ENCODE measurements at regions not wholly inside any gene's neighbourhood (a gene's known extent, or its start where the extent isn't known, plus 50 kb on each side); places are given as distances from the start of the nearest gene placed in this dataset.

GRCh38 chr11:112856591-112856990 is 104.6 kb upstream of the NCAM1 start:
- Histone ChIP-seq H3K4me1 (ENCODE audit: control insufficient read depth in 1 of 2, insufficient read depth in 2 of 2, low read length in 2 of 2) (no peaks in the 10 kb centered on the region), H3K4me2 (replicated peaks; ENCODE audit: extremely low read depth, low read length, poor library complexity, severe bottlenecking) (no peak overlapping the region), H3K9me3 (replicated peaks in 1 of 2; ENCODE audit: control insufficient read depth in 1 of 2, insufficient read depth in 1 of 2, low read length in 2 of 2) (peaks cover 6 to 8% of the 10 kb centered on the region in 2 donors), H3K36me3 (replicated peaks in 1 of 2; ENCODE audit: control insufficient read depth in 1 of 2, insufficient read depth in 2 of 2, low read length in 2 of 2) (no peaks in the 10 kb centered on the region), H3K27me3 (ENCODE audit: control insufficient read depth in 2 of 2, insufficient read depth in 2 of 2, low read length in 2 of 2) (no peaks in the 10 kb centered on the region), H4K20me1 (ENCODE audit: insufficient read depth, low read length) (no peaks in the 10 kb centered on the region), H3K79me2 (ENCODE audit: insufficient read depth, low read length) (no peaks in the 10 kb centered on the region), H2AFZ (ENCODE audit: insufficient read depth, low read depth, low read length, poor library complexity, severe bottlenecking) (no peak overlapping the region), H3K9ac (ENCODE audit: insufficient read depth, low read length, poor library complexity, severe bottlenecking) (no peak overlapping the region), H3K4me3 (replicated peaks in 1 of 3; ENCODE audit: low read depth in 2 of 3, low read length in 3 of 3) (no peak overlapping the region), H3K27ac (ENCODE audit: low read depth in 1 of 2, low read length in 2 of 2) (no peak overlapping the region)
- Mint-ChIP-seq H3K9me3 (peaks cover 2 to 15% (median 6%) of the 10 kb centered on the region in 7 donors), H3K27me3 (ENCODE audit: low read depth in 3 of 3) (peaks cover 2 to 8% (median 7%) of the 10 kb centered on the region in 3 donors), H3K4me3 (no peak overlapping the region), H3K27ac (no peak overlapping the region), H3K4me1 (no peaks in the 10 kb centered on the region), H3K36me3 (no peaks in the 10 kb centered on the region)
- 53% methylated on average over 2 of the region's 2 CpGs for WGBS (ENCODE audit: insufficient coverage)
- intact Hi-C loops (cut with micrococcal nuclease), result no loop called here
- no peak for DNase-seq
- TF ChIP-seq CTCF (IDR thresholded peaks at IDR 0.05), result no peak

- Histone ChIP-seq H3K9me3 (replicated peaks in 1 of 2; ENCODE audit: control insufficient read depth in 1 of 2, insufficient read depth in 1 of 2, low read length in 2 of 2) (peaks cover 6 to 9% of the 10 kb centered on the region in 2 donors), H4K20me1 (ENCODE audit: insufficient read depth, low read length) (no peaks in the 10 kb centered on the region), H3K4me1 (ENCODE audit: control insufficient read depth in 1 of 2, insufficient read depth in 2 of 2, low read length in 2 of 2) (no peaks in the 10 kb centered on the region), H3K79me2 (ENCODE audit: insufficient read depth, low read length) (no peaks in the 10 kb centered on the region), H3K9ac (ENCODE audit: insufficient read depth, low read length, poor library complexity, severe bottlenecking) (no peak overlapping the region), H3K27me3 (ENCODE audit: control insufficient read depth in 2 of 2, insufficient read depth in 2 of 2, low read length in 2 of 2) (no peaks in the 10 kb centered on the region), H3K27ac (ENCODE audit: low read depth in 1 of 2, low read length in 2 of 2) (no peak overlapping the region), H3K4me3 (replicated peaks in 1 of 3; ENCODE audit: low read depth in 2 of 3, low read length in 3 of 3) (no peak overlapping the region), H2AFZ (ENCODE audit: insufficient read depth, low read depth, low read length, poor library complexity, severe bottlenecking) (no peak overlapping the region), H3K4me2 (replicated peaks; ENCODE audit: extremely low read depth, low read length, poor library complexity, severe bottlenecking) (no peak overlapping the region), H3K36me3 (replicated peaks in 1 of 2; ENCODE audit: control insufficient read depth in 1 of 2, insufficient read depth in 2 of 2, low read length in 2 of 2) (no peaks in the 10 kb centered on the region)
- no peaks in the 10 kb centered on the region for H3K36me3 Mint-ChIP-seq
- peaks cover 2 to 7% (median 4%) of the 10 kb centered on the region in 3 donors for H3K27me3 Mint-ChIP-seq (ENCODE audit: low read depth in 3 of 3)
- no peak overlapping the region for H3K4me3 Mint-ChIP-seq
- H3K27ac Mint-ChIP-seq, result no peak overlapping the region
- intact Hi-C loops (cut with micrococcal nuclease), result no loop called here
- TF ChIP-seq CTCF (IDR thresholded peaks at IDR 0.05), result no peak
- H3K4me1 Mint-ChIP-seq, result no peaks in the 10 kb centered on the region
- no peak for DNase-seq
- H3K9me3 Mint-ChIP-seq, result peaks cover 2 to 18% (median 7%) of the 10 kb centered on the region in 7 donors
- 80% methylated on average over 1 of the region's 5 CpGs for WGBS (ENCODE audit: insufficient coverage)
These were observed 102.8 kb upstream of the NCAM1 start for GRCh38 chr11:112858289-112859023.
